IgD-negative memory B cell (primary cell): ENCODE measurements at regions not wholly inside any gene's neighbourhood (a gene's known extent, or its start where the extent isn't known, plus 50 kb on each side); places are given as distances from the start of the nearest gene placed in this dataset.

Source experiments
- H3K27ac Mint-ChIP-seq, 3 donors: one replicate each; pipeline ENCODE4 v1.8.0; 2020 to 2022; ENCODE audit warnings: mild to moderate bottlenecking in 3 of 3, mixed read lengths in 3 of 3, moderate library complexity in 1 of 3
- H3K27me3 Mint-ChIP-seq: one replicate; pipeline ENCODE4 v1.8.0; 2021; ENCODE audit warnings: mixed read lengths
- H3K36me3 Mint-ChIP-seq: one replicate; pipeline ENCODE4 v1.8.0; 2020; ENCODE audit warnings: mild to moderate bottlenecking, mixed read lengths
- H3K4me1 Mint-ChIP-seq, 3 donors: one replicate each; pipeline ENCODE4 v1.8.0; 2020 to 2022; ENCODE audit warnings: mixed read lengths in 3 of 3, mild to moderate bottlenecking in 1 of 3
- H3K4me3 Mint-ChIP-seq, 4 donors: one replicate each; pipeline ENCODE4 v1.8.0; 2020 to 2022; ENCODE audit warnings: mild to moderate bottlenecking in 4 of 4, mixed read lengths in 4 of 4, moderate library complexity in 3 of 4
- H3K9me3 Mint-ChIP-seq, 3 donors: one replicate each; pipeline ENCODE4 v1.8.0; 2020 to 2021; ENCODE audit warnings: mixed read lengths in 3 of 3, mild to moderate bottlenecking in 1 of 3

DNA sequence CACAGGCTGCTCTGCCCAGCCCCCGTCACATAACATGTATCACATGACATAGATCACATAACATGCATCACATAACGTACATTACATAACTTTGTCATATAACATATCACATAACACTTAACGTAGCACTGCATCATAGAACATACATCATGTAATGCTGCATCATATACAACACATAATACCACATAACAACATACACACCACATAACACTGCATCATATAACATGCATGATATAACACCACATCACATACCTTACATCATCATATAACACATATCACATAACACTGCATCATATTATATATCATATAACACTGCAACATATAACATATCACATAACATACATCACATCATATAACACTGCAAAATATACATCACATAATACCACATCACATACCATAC, 83.8 kb downstream of the AXIN2 start:
- H3K9me3 Mint-ChIP-seq, result peaks cover 2 to 4% (median 2%) of the 10 kb centered on the region in 3 donors
- H3K36me3 Mint-ChIP-seq, result no peaks in the 10 kb centered on the region
- H3K27me3 Mint-ChIP-seq, result no peaks in the 10 kb centered on the region
- no peaks in the 10 kb centered on the region for H3K4me1 Mint-ChIP-seq
- no peak overlapping the region for H3K4me3 Mint-ChIP-seq
- no peak overlapping the region for H3K27ac Mint-ChIP-seq

- Mint-ChIP-seq H3K36me3 (no peaks in the 10 kb centered on the region), H3K27me3 (no peaks in the 10 kb centered on the region), H3K27ac (no peak overlapping the region), H3K4me3 (no peak overlapping the region), H3K4me1 (no peaks in the 10 kb centered on the region), H3K9me3 (peaks cover 0 to 4% (median 0%) of the 10 kb centered on the region in 3 donors)
These were observed 86.8 kb downstream of the AXIN2 start for GRCh38 chr17:65474660-65475059.

GRCh38 chr17:65473985-65474384, 87.5 kb downstream of the AXIN2 start:
- Mint-ChIP-seq H3K27me3 (no peaks in the 10 kb centered on the region), H3K9me3 (peaks cover 0 to 4% (median 0%) of the 10 kb centered on the region in 3 donors), H3K4me1 (no peaks in the 10 kb centered on the region), H3K36me3 (no peaks in the 10 kb centered on the region), H3K27ac (no peak overlapping the region), H3K4me3 (no peak overlapping the region)

DNA sequence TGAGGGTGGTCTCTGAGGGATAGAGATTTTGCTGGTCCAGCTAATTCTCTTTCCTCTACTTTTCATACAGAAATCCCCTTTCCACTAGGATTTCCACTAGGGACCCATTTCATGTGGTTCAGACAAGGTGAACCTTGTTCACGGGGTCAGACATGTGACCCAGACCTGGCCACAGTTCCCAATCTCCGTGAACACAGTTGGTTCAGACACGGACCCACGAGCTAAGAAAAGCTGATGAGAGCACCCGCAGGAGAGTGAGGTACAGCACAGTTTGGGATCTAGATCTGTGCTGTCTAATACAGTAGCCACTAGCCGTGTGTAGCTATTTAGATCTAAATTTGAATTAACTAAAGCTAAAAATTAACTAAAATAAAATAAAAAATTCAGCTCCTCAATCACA, 88.1 kb downstream of the AXIN2 start:
- H3K27me3 Mint-ChIP-seq, result no peaks in the 10 kb centered on the region
- no peaks in the 10 kb centered on the region for H3K36me3 Mint-ChIP-seq
- H3K27ac Mint-ChIP-seq, result no peak overlapping the region
- no peaks in the 10 kb centered on the region for H3K4me1 Mint-ChIP-seq
- H3K9me3 Mint-ChIP-seq, result peaks cover 0 to 4% (median under 1%) of the 10 kb centered on the region in 3 donors
- no peak overlapping the region for H3K4me3 Mint-ChIP-seq

DNA sequence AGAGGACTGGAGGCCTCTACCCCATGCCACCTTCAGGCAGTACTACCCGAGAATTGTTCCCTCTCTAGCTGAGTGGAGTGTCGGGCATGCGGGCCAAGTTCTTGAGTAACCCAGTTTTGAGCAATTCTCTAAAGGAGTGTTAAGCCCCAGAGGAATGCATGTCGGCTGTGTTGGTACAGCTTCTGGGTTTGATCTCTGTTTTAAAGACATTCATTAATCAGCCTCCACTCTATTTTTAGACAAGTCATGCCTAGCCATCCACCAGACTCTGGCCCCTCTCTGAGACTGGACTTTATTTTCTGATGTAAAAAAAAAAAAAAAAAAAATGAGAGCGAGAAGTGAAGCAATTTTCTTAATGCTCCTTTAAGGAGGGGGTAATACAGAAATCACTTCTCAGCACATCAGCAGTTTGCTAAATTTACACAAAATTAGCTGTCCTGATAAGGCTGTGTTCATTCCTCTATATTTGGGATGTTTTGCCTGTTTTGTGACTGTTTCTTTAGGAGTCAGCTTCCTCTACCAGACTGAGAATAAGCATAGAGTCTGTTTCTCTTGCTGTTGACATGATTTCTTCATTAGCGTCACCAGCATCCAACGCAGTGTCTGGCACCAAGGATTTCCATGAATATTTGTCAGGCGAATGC, 88.7 kb downstream of the AXIN2 start:
- Mint-ChIP-seq H3K27me3 (no peaks in the 10 kb centered on the region), H3K4me3 (no peak overlapping the region), H3K27ac (no peak overlapping the region), H3K4me1 (no peaks in the 10 kb centered on the region), H3K9me3 (peaks cover 0 to 6% (median 2%) of the 10 kb centered on the region in 3 donors), H3K36me3 (no peaks in the 10 kb centered on the region)

DNA sequence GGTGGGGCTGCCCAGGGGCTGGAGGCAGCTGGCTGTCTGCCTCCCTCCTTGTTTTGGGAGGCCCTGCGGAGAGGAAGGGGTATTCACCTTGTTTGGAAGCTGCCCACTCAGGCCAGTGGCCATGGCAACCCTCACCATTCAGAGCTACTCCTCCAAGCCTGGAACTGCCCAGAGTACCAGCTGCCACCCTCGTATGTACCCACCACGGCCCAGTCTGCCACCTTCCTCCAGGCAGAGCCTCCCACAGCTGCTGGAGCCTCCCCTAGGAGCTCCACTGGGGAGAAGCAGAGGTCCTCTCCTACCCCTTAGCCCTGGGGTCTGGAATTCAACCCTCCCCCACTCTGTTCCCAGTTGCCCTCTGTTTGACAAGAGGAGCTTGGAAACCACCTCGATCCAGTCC, 90.7 kb downstream of the AXIN2 start:
- peaks cover 0 to 6% (median 4%) of the 10 kb centered on the region in 3 donors for H3K9me3 Mint-ChIP-seq
- H3K4me3 Mint-ChIP-seq, result no peak overlapping the region
- H3K36me3 Mint-ChIP-seq, result no peaks in the 10 kb centered on the region
- no peaks in the 10 kb centered on the region for H3K4me1 Mint-ChIP-seq
- H3K27me3 Mint-ChIP-seq, result no peaks in the 10 kb centered on the region
- no peak overlapping the region for H3K27ac Mint-ChIP-seq

GRCh38 chr17:65468321-65468720, 93.1 kb downstream of the AXIN2 start:
- Mint-ChIP-seq H3K27me3 (peaks cover 2% of the 10 kb centered on the region), H3K4me3 (no peak overlapping the region), H3K4me1 (no peaks in the 10 kb centered on the region), H3K9me3 (peaks cover 0 to 9% (median 4%) of the 10 kb centered on the region in 3 donors), H3K36me3 (no peaks in the 10 kb centered on the region), H3K27ac (no peak overlapping the region)

DNA sequence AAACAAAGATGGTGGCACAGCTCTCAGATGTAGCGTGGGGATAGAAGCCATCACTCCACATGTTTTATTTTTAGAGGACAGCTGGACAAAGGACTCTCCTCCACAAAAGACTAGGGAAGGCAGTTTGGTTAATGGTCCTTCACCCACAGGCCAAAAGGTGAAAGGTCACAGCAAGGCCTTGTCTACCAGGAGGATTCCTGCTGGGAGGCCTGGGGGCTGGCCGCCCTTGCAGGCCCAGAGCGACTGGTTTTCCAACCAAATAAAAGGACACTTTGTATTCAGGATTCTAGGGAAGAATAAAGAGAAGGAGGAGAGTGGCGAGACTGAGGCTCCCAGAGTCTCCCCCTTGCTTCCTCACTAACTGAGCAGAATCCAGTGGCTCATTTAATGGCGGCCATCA, 94.3 kb downstream of the AXIN2 start:
- Mint-ChIP-seq H3K36me3 (no peaks in the 10 kb centered on the region), H3K9me3 (peaks cover 0 to 9% (median 4%) of the 10 kb centered on the region in 3 donors), H3K4me1 (no peaks in the 10 kb centered on the region), H3K27me3 (peaks cover 2% of the 10 kb centered on the region), H3K27ac (no peak overlapping the region), H3K4me3 (no peak overlapping the region)

- Mint-ChIP-seq H3K9me3 (peaks cover 0 to 9% (median 6%) of the 10 kb centered on the region in 3 donors), H3K4me3 (no peak overlapping the region), H3K4me1 (no peaks in the 10 kb centered on the region), H3K27me3 (peaks cover 2% of the 10 kb centered on the region), H3K27ac (no peak overlapping the region), H3K36me3 (no peaks in the 10 kb centered on the region)
These were observed 94.9 kb downstream of the AXIN2 start for GRCh38 chr17:65466547-65466946.

DNA sequence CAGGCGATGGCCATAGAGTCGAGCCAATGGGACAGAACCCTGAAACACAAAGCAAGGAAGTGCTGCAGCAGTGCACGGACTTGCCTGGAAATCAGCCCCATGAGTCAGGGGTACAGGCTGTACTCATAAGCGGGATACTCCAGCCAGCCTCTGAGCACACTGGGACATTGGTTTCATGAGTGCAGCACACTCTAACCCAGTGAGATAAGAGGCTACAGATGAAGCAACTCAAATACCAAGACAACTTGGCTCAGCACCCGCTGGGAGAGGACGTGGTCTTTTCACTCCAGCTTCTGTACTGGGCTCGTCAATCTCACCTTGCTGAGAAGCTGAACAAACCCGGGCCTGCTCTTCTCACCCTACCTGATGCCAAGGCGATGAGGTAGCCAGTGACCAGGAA, 98.2 kb downstream of the AXIN2 start:
- Mint-ChIP-seq H3K4me3 (no peak overlapping the region), H3K36me3 (no peaks in the 10 kb centered on the region), H3K9me3 (peaks cover 0 to 6% (median 5%) of the 10 kb centered on the region in 3 donors), H3K27me3 (peaks cover 2% of the 10 kb centered on the region), H3K27ac (no peak overlapping the region), H3K4me1 (no peaks in the 10 kb centered on the region)

- Mint-ChIP-seq H3K36me3 (no peaks in the 10 kb centered on the region), H3K4me3 (no peak overlapping the region), H3K9me3 (peaks cover 0 to 3% (median 2%) of the 10 kb centered on the region in 3 donors), H3K4me1 (no peaks in the 10 kb centered on the region), H3K27ac (no peak overlapping the region), H3K27me3 (peaks cover 2% of the 10 kb centered on the region)
These were observed 101.6 kb downstream of the AXIN2 start for GRCh38 chr17:65459677-65460347.

- H3K9me3 Mint-ChIP-seq, result peaks cover 0 to 2% (median 0%) of the 10 kb centered on the region in 3 donors
- no peaks in the 10 kb centered on the region for H3K27me3 Mint-ChIP-seq
- H3K36me3 Mint-ChIP-seq, result no peaks in the 10 kb centered on the region
- no peak overlapping the region for H3K27ac Mint-ChIP-seq
- no peaks in the 10 kb centered on the region for H3K4me1 Mint-ChIP-seq
- H3K4me3 Mint-ChIP-seq, result no peak overlapping the region
These were observed 103.7 kb downstream of the AXIN2 start for GRCh38 chr17:65457635-65458257.

DNA sequence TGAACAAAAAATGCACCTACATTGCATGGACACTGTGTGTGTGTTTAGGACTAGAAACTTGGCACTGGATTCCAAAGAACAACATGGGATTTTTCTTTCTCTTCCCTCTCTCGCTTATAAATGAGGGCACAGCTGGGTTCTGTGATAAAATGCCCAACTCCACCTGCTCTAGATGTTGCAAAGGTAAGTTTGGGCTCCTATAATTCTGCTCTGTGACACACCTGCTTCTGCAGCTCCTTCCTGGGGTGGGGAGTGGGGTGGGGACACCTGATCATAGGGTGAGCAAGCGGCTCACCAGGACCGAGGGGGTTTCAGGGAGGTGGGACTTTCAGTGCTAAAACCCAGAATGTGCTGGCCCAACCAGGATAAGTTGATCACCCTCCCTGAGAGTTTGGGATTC, 104.3 kb downstream of the AXIN2 start:
- Mint-ChIP-seq H3K27ac (no peak overlapping the region), H3K4me1 (no peaks in the 10 kb centered on the region)

DNA sequence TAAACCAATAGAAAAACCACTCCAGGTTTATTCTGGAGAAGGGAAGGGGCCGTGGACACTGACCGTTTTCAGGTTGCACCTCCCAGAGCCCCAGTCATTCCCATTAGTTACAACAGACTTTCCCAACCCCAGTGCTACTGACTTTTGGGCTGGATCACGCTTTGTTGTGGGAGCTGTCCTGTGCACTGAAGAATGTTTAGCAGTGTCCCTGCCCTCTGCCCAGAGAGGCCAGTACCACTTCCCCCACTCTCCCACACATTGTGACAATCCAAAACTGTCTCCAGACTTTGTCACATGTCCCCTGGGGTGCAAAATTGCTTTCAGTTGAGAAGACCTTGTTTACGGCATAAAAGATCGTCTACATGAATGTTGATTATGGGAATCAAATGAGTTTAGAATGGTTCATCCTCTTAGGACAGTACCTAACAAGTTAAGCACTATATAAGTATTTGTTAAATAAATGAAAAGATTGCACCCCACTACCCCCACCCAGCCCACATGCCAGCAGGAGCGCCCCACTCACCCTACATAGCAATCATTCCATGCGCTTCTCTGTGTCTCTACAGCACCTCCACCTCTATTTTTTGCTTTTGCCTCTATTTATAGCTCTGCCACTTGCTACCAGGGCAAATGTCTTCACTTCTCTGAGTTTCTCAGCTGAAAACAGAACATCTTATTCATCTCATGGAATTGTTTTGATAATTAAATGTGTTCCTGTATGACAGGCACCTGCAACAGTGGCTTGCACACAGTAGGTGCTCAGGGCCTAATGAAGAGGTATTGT, 104.9 kb downstream of the AXIN2 start:
- peaks cover 2% of the 10 kb centered on the region for H3K27me3 Mint-ChIP-seq
- no peaks in the 10 kb centered on the region for H3K36me3 Mint-ChIP-seq
- H3K4me3 Mint-ChIP-seq, result no peak overlapping the region
- no peak overlapping the region for H3K27ac Mint-ChIP-seq
- H3K4me1 Mint-ChIP-seq, result no peaks in the 10 kb centered on the region
- peaks cover 0 to 9% (median 0%) of the 10 kb centered on the region in 3 donors for H3K9me3 Mint-ChIP-seq

More for the DNA sequence above, 104.3 kb downstream of the AXIN2 start:
- no peaks in the 10 kb centered on the region for H3K36me3 Mint-ChIP-seq
- H3K4me3 Mint-ChIP-seq, result no peak overlapping the region
- H3K27me3 Mint-ChIP-seq, result peaks cover 1% of the 10 kb centered on the region
- H3K9me3 Mint-ChIP-seq, result peaks cover 0 to 6% (median 2%) of the 10 kb centered on the region in 3 donors

GRCh38 chr17:65455972-65456343, 105.5 kb downstream of the AXIN2 start:
- Mint-ChIP-seq H3K36me3 (no peaks in the 10 kb centered on the region), H3K9me3 (peaks cover 0 to 9% (median 3%) of the 10 kb centered on the region in 3 donors), H3K27me3 (peaks cover 2% of the 10 kb centered on the region), H3K4me1 (no peaks in the 10 kb centered on the region), H3K27ac (no peak overlapping the region), H3K4me3 (no peak overlapping the region)
